B cell (primary cell): ENCODE measurements at regions not wholly inside any gene's neighbourhood (a gene's known extent, or its start where the extent isn't known, plus 50 kb on each side); places are given as distances from the start of the nearest gene placed in this dataset.

Experiments
- ATAC-seq: fragments of 200-7000 bp; cut with Tn5 transposase; one replicate; pipeline ENCODE4 v1.10.0; 2021; ENCODE audit warnings: low read depth, mild to moderate bottlenecking, moderate number of reproducible peaks, moderate library complexity
- CTCF ChIA-PET: fragments of 350-600 bp; sonication (Branson Sonifier 250); formaldehyde crosslinking; loops from one replicate; lab custom pipeline; 2021; ENCODE audit warnings: antibody characterized with exemption, inconsistent platforms; lab: Charles Lee
- POLR2A ChIA-PET: fragments of 350-600 bp; sonication (Branson Sonifier 250); formaldehyde crosslinking; loops from one replicate; lab custom pipeline; 2021; ENCODE audit warnings: antibody characterized with exemption; lab: Charles Lee
- DNase-seq: peaks from one replicate; pipeline ENCODE4 v3.0.0; 2013
- H2AFZ ChIP-seq: 2 replicates; pipeline ENCODE4 v1.6.1; 2012; ENCODE audit warnings: mild to moderate bottlenecking, low read depth, low read length; ENCODE audit not compliant: insufficient read depth, poor library complexity, severe bottlenecking
- H3K27ac ChIP-seq, 2 donors: 1 replicate in 1 of 2; 2 replicates in 1 of 2; pipeline ENCODE4 v1.5.1; 2012 to 2013; ENCODE audit warnings: low read length in 2 of 2, mild to moderate bottlenecking in 2 of 2, moderate library complexity in 1 of 2
- H3K27me3 ChIP-seq, 4 experiments: fragments of 200-600 bp in 1 of 4; sonication (generic) in 1 of 4; replicated peaks in 1 of 4; 1 replicate in 2 of 4; 2 replicates in 2 of 4; pipeline versions ENCODE4 v1.6.1 to v1.7.0; 2013 to 2016; ENCODE audit warnings: low read length in 3 of 4, mild to moderate bottlenecking in 2 of 4, mixed read lengths in 1 of 4, moderate library complexity in 1 of 4; ENCODE audit not compliant: insufficient read depth in 4 of 4, control insufficient read depth in 3 of 4; ENCODE audit errors: control extremely low read depth in 1 of 4
- H3K36me3 ChIP-seq, 2 experiments: replicated peaks in 1 of 2; 1 replicate in 1 of 2; 2 replicates in 1 of 2; pipeline versions ENCODE4 v1.6.1 to v1.7.1; 2013; ENCODE audit warnings: low read length in 1 of 2; ENCODE audit not compliant: insufficient read depth in 2 of 2, control insufficient read depth in 1 of 2; ENCODE audit errors: control extremely low read depth in 1 of 2, extremely low read depth in 1 of 2
- H3K4me1 ChIP-seq, 2 donors: fragments of 200-600 bp in 1 of 2; sonication (generic) in 1 of 2; 1 replicate in 1 of 2; 2 replicates in 1 of 2; pipeline versions ENCODE4 v1.5.1 to v1.6.1; 2013 to 2017; ENCODE audit warnings: low read length in 2 of 2; ENCODE audit not compliant: control insufficient read depth in 2 of 2, insufficient read depth in 2 of 2
- H3K4me2 ChIP-seq: replicated peaks from 2 replicates; pipeline ENCODE3; 2012; ENCODE audit warnings: mild to moderate bottlenecking, low read depth, low read length; ENCODE audit not compliant: poor library complexity, severe bottlenecking
- H3K4me3 ChIP-seq, 5 experiments: fragments of 200-600 bp in 1 of 5; sonication (generic) in 1 of 5; 1 replicate in 3 of 5; 2 replicates in 2 of 5; pipeline versions ENCODE4 v1.5.1 to v1.7.0; 2011 to 2016; ENCODE audit warnings: low read length in 4 of 5, mild to moderate bottlenecking in 4 of 5, low read depth in 2 of 5, control low read depth in 1 of 5, moderate library complexity in 1 of 5; ENCODE audit not compliant: insufficient read depth in 1 of 5; ENCODE audit errors: control extremely low read depth in 1 of 5, extremely low read depth in 1 of 5
- H3K79me2 ChIP-seq: fragments of 200-600 bp; sonication (generic); one replicate; pipeline ENCODE4 v1.6.0; 2016; ENCODE audit warnings: low read length; ENCODE audit not compliant: control insufficient read depth, insufficient read depth
- H3K9ac ChIP-seq: fragments of 200-600 bp; sonication (generic); 2 replicates; pipeline ENCODE4 v1.6.1; 2017; ENCODE audit warnings: mild to moderate bottlenecking, low read length, moderate library complexity
- H3K9me3 ChIP-seq, 3 donors: one replicate each; pipeline versions ENCODE4 v1.6.1 to v1.7.1; 2013; ENCODE audit warnings: low read length in 2 of 3; ENCODE audit not compliant: control insufficient read depth in 2 of 3, insufficient read depth in 1 of 3; ENCODE audit errors: control extremely low read depth in 1 of 3
- H4K20me1 ChIP-seq: 2 replicates; pipeline ENCODE4 v1.6.0; 2012; ENCODE audit warnings: mild to moderate bottlenecking, low read length; ENCODE audit not compliant: insufficient read depth, control insufficient read depth, poor library complexity, severe bottlenecking
- H3K27ac Mint-ChIP-seq: one replicate; pipeline ENCODE4 v1.8.0; 2021; ENCODE audit warnings: mixed read lengths
- H3K27me3 Mint-ChIP-seq: one replicate; pipeline ENCODE4 v1.8.0; 2021; ENCODE audit warnings: mixed read lengths
- H3K4me1 Mint-ChIP-seq: one replicate; pipeline ENCODE4 v1.8.0; 2021; ENCODE audit warnings: mixed read lengths
- H3K4me3 Mint-ChIP-seq: one replicate; pipeline ENCODE4 v1.8.0; 2021; ENCODE audit warnings: mixed read lengths
- H3K9me3 Mint-ChIP-seq: one replicate; pipeline ENCODE4 v1.8.0; 2022; ENCODE audit warnings: mixed read lengths; ENCODE audit not compliant: insufficient read depth
- EZH2 ChIP-seq: IDR thresholded peaks from 2 replicates; pipeline ENCODE4 v1.6.1; 2012; ENCODE audit warnings: borderline replicate concordance, low read depth, mild to moderate bottlenecking, moderate library complexity, low read length; ENCODE audit not compliant: insufficient read depth, poor library complexity, severe bottlenecking
- WGBS: methylation state at CpG from one replicate; pipeline ENCODE4 v1.1.5; 2013; ENCODE audit warnings: missing lambda C conversion rate; ENCODE audit not compliant: insufficient coverage; 5-methylcytosine and 5-hydroxymethylcytosine counted together
- intact Hi-C: fragments of 100-400 bp; cut with micrococcal nuclease; formaldehyde crosslinking; loops from one replicate; pipeline ENCODE4 v1.10.0; 2022
- TF ChIP-seq, protein P1 (sequence below): fragments of 200-600 bp; IDR thresholded peaks from one replicate; pipeline ENCODE4 v1.8.0; 2022; ENCODE audit warnings: antibody characterized with exemption, mild to moderate bottlenecking

- Mint-ChIP-seq H3K9me3 (no peaks in the 10 kb centered on the region), H3K27ac (no peak overlapping the region), H3K4me1 (no peaks in the 10 kb centered on the region), H3K27me3 (peaks cover 13% of the 10 kb centered on the region), H3K4me3 (no peak overlapping the region)
- CTCF ChIA-PET: no interaction called here
- Histone ChIP-seq H3K9me3 (no peaks in the 10 kb centered on the region), H3K36me3 (no peaks in the 10 kb centered on the region), H3K9ac (no peak overlapping the region), H2AFZ (no peak overlapping the region), H3K4me3 (no peak overlapping the region), H3K27me3 (no peaks in the 10 kb centered on the region), H3K27ac (no peak overlapping the region), H3K79me2 (no peaks in the 10 kb centered on the region), H4K20me1 (no peaks in the 10 kb centered on the region), H3K4me2 (no peak overlapping the region), H3K4me1 (no peaks in the 10 kb centered on the region)
- no peak for DNase-seq
- no peak for TF ChIP-seq EZH2
- TF ChIP-seq, protein P1, sequence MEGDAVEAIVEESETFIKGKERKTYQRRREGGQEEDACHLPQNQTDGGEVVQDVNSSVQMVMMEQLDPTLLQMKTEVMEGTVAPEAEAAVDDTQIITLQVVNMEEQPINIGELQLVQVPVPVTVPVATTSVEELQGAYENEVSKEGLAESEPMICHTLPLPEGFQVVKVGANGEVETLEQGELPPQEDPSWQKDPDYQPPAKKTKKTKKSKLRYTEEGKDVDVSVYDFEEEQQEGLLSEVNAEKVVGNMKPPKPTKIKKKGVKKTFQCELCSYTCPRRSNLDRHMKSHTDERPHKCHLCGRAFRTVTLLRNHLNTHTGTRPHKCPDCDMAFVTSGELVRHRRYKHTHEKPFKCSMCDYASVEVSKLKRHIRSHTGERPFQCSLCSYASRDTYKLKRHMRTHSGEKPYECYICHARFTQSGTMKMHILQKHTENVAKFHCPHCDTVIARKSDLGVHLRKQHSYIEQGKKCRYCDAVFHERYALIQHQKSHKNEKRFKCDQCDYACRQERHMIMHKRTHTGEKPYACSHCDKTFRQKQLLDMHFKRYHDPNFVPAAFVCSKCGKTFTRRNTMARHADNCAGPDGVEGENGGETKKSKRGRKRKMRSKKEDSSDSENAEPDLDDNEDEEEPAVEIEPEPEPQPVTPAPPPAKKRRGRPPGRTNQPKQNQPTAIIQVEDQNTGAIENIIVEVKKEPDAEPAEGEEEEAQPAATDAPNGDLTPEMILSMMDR: no peak
- intact Hi-C loops: no loop called here
- ATAC-seq: no peak
- POLR2A ChIA-PET: no interaction called here
Observed at GRCh38 chr6:15741405-15741804, 78.6 kb upstream of the DTNBP1 start.

GRCh38 chr6:15739867-15740266 lies 77.0 kb upstream of the DTNBP1 start:
- Mint-ChIP-seq H3K27ac (no peak overlapping the region), H3K27me3 (peaks cover 8% of the 10 kb centered on the region), H3K4me1 (no peaks in the 10 kb centered on the region), H3K9me3 (no peaks in the 10 kb centered on the region), H3K4me3 (no peak overlapping the region)
- H3K4me2 ChIP-seq: no peak overlapping the region
- ATAC-seq: no peak
- TF ChIP-seq EZH2: no peak
- TF ChIP-seq, protein P1: no peak
- no peaks in the 10 kb centered on the region for H4K20me1 ChIP-seq
- H2AFZ ChIP-seq: no peak overlapping the region
- no peaks in the 10 kb centered on the region for H3K36me3 ChIP-seq
- H3K27me3 ChIP-seq: no peaks in the 10 kb centered on the region
- H3K4me1 ChIP-seq: no peaks in the 10 kb centered on the region
- H3K79me2 ChIP-seq: no peaks in the 10 kb centered on the region
- H3K4me3 ChIP-seq: no peak overlapping the region
- H3K9me3 ChIP-seq: no peaks in the 10 kb centered on the region
- intact Hi-C loops: no loop called here
- H3K9ac ChIP-seq: no peak overlapping the region
- CTCF ChIA-PET: no interaction called here
- DNase-seq: no peak
- POLR2A ChIA-PET: no interaction called here
- 71% methylated on average over 1 of the region's 3 CpGs for WGBS
- H3K27ac ChIP-seq: no peak overlapping the region
